HepG2 (cell line): ENCODE measurements at regions not wholly inside any gene's neighbourhood (a gene's known extent, or its start where the extent isn't known, plus 50 kb on each side); places are given as distances from the start of the nearest gene placed in this dataset.

Source experiments
- ARHGAP35 ChIP-seq: sonication (generic); formaldehyde crosslinking; IDR thresholded peaks from 2 replicates; pipeline ENCODE4 v1.9.0; 2022; ENCODE audit warnings: mild to moderate bottlenecking, inconsistent platforms, moderate library complexity, missing genetic modification reagents, borderline replicate concordance
- KLF9 ChIP-seq: IDR thresholded peaks from 2 replicates; pipeline ENCODE4 v1.6.1; 2016; ENCODE audit warnings: low read depth
- PRMT3 ChIP-seq: sonication (generic); formaldehyde crosslinking; IDR thresholded peaks from 2 replicates; pipeline ENCODE4 v1.8.1; 2022; ENCODE audit warnings: low read depth, mild to moderate bottlenecking, moderate library complexity, missing genetic modification reagents, borderline replicate concordance
- ZSCAN20 ChIP-seq: sonication (generic); formaldehyde crosslinking; IDR thresholded peaks from 2 replicates; pipeline ENCODE4 v1.4.0; 2020; ENCODE audit warnings: missing genetic modification reagents, mild to moderate bottlenecking, borderline replicate concordance
- TF ChIP-seq, protein P1 (sequence below): sonication (generic); formaldehyde crosslinking; IDR thresholded peaks from 2 replicates; pipeline ENCODE4 v1.4.0; 2020; ENCODE audit warnings: missing genetic modification reagents, mild to moderate bottlenecking, borderline replicate concordance
- TF ChIP-seq, protein P2 (sequence below): IDR thresholded peaks from 2 replicates; pipeline ENCODE4 v1.6.1; 2012; ENCODE audit warnings: inconsistent platforms
- TF ChIP-seq, protein P3 (sequence below): sonication (generic); formaldehyde crosslinking; IDR thresholded peaks from 2 replicates; pipeline ENCODE4 v1.5.0; 2020; ENCODE audit warnings: mild to moderate bottlenecking, missing genetic modification reagents, moderate library complexity

DNA sequence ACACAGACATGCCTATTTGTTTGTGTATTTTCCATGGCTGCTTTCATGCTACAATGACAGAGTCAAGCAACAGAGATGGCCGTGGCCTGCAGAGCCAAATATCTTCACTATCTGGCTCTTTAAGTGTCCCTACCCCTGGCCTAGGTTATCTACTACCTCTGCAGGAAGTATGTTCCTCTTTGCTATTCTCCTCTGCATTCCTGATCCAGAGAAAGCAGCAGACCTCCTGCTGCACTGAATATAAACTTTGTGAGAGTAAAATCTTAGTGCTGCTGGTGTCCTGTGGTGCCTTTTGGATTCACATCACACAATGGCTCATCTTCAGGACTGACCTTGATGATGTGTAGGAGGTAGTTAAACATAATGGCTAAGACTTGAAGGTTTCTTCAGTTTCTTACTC lies 233.4 kb downstream of the IPO8 start:
- no peak for TF ChIP-seq PRMT3 (CRISPR knock-in tag)
- TF ChIP-seq, protein P1, sequence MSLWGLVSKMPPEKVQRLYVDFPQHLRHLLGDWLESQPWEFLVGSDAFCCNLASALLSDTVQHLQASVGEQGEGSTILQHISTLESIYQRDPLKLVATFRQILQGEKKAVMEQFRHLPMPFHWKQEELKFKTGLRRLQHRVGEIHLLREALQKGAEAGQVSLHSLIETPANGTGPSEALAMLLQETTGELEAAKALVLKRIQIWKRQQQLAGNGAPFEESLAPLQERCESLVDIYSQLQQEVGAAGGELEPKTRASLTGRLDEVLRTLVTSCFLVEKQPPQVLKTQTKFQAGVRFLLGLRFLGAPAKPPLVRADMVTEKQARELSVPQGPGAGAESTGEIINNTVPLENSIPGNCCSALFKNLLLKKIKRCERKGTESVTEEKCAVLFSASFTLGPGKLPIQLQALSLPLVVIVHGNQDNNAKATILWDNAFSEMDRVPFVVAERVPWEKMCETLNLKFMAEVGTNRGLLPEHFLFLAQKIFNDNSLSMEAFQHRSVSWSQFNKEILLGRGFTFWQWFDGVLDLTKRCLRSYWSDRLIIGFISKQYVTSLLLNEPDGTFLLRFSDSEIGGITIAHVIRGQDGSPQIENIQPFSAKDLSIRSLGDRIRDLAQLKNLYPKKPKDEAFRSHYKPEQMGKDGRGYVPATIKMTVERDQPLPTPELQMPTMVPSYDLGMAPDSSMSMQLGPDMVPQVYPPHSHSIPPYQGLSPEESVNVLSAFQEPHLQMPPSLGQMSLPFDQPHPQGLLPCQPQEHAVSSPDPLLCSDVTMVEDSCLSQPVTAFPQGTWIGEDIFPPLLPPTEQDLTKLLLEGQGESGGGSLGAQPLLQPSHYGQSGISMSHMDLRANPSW (CRISPR knock-in tag): no peak
- TF ChIP-seq ZSCAN20 (CRISPR knock-in tag): no peak
- no peak for TF ChIP-seq ARHGAP35 (CRISPR knock-in tag)
- TF ChIP-seq, protein P2, sequence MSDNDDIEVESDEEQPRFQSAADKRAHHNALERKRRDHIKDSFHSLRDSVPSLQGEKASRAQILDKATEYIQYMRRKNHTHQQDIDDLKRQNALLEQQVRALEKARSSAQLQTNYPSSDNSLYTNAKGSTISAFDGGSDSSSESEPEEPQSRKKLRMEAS: no peak
- TF ChIP-seq, protein P3, sequence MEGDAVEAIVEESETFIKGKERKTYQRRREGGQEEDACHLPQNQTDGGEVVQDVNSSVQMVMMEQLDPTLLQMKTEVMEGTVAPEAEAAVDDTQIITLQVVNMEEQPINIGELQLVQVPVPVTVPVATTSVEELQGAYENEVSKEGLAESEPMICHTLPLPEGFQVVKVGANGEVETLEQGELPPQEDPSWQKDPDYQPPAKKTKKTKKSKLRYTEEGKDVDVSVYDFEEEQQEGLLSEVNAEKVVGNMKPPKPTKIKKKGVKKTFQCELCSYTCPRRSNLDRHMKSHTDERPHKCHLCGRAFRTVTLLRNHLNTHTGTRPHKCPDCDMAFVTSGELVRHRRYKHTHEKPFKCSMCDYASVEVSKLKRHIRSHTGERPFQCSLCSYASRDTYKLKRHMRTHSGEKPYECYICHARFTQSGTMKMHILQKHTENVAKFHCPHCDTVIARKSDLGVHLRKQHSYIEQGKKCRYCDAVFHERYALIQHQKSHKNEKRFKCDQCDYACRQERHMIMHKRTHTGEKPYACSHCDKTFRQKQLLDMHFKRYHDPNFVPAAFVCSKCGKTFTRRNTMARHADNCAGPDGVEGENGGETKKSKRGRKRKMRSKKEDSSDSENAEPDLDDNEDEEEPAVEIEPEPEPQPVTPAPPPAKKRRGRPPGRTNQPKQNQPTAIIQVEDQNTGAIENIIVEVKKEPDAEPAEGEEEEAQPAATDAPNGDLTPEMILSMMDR: no peak
- TF ChIP-seq KLF9 (CRISPR knock-in tag): no peak
